ENCODE measurements at regions not wholly inside any gene's neighbourhood (a gene's known extent, or its start where the extent isn't known, plus 50 kb on each side); places are given as distances from the start of the nearest gene placed in this dataset.
"Not testable (repeated sequence)": the region's sequence is repeated elsewhere in the genome, so short reads cannot be mapped to it uniquely, and the experiment has no call there.

- DNase-seq, result no peak
These were observed 112.0 kb downstream of the UTRN start for GRCh38 chr6:144397141-144397540.

GRCh38 chr6:144400321-144400720, 115.2 kb downstream of the UTRN start:
- DNase-seq, result no peak

GRCh38 chr6:144401736-144402733, 116.9 kb downstream of the UTRN start:
- DNase-seq, result no peak

- DNase-seq, result no peak
These were observed 117.6 kb downstream of the UTRN start for GRCh38 chr6:144402750-144403149.

GRCh38 chr6:144405163-144405562, 120.0 kb downstream of the UTRN start:
- no peak for DNase-seq

GRCh38 chr6:144406796-144407195, 121.7 kb downstream of the UTRN start:
- DNase-seq, result no peak

- no peak for DNase-seq
These were observed 123.0 kb downstream of the UTRN start for GRCh38 chr6:144408161-144408560.

- DNase-seq, result no peak
These were observed 124.9 kb downstream of the UTRN start for GRCh38 chr6:144410059-144410458.

- DNase-seq, result not testable (repeated sequence)
These were observed 125.4 kb downstream of the UTRN start for GRCh38 chr6:144410574-144410973.

- DNase-seq, result no peak
These were observed 126.5 kb downstream of the UTRN start for GRCh38 chr6:144411531-144412165.

- peak; percentile 35 for DNase-seq
These were observed 128.3 kb downstream of the UTRN start for GRCh38 chr6:144413418-144413817.

GRCh38 chr6:144415014-144415413, 129.9 kb downstream of the UTRN start:
- DNase-seq, result no peak

GRCh38 chr6:144415835-144416237, 130.7 kb downstream of the UTRN start:
- peak; percentile 4 for DNase-seq

- no peak for DNase-seq
These were observed 131.1 kb downstream of the UTRN start for GRCh38 chr6:144416244-144416643.

- no peak for DNase-seq
These were observed 131.6 kb downstream of the UTRN start for GRCh38 chr6:144416773-144417172.

- no peak for DNase-seq
These were observed 132.5 kb downstream of the UTRN start for GRCh38 chr6:144417681-144418080.

GRCh38 chr6:144418959-144419545, 133.9 kb downstream of the UTRN start:
- DNase-seq, result no peak

- no peak for DNase-seq
These were observed 138.0 kb downstream of the UTRN start for GRCh38 chr6:144423167-144423566.

GRCh38 chr6:144429753-144430152, 144.6 kb downstream of the UTRN start:
- DNase-seq, result no peak

GRCh38 chr6:144433446-144433845, 148.3 kb downstream of the UTRN start:
- not testable (repeated sequence) for DNase-seq

- no peak for DNase-seq
These were observed 149.3 kb downstream of the UTRN start for GRCh38 chr6:144434308-144434990.

- DNase-seq, result no peak
These were observed 150.7 kb downstream of the UTRN start for GRCh38 chr6:144435602-144436426.

All from inflammatory macrophage treated with lipopolysaccharide for 4 hours (primary cell).